SW 1271 (cell line): ENCODE measurements at regions not wholly inside any gene's neighbourhood (a gene's known extent, or its start where the extent isn't known, plus 50 kb on each side); places are given as distances from the start of the nearest gene placed in this dataset.
A peak's percentile ranks its signal among the peaks of the same experiment; 100 is the strongest.

Source experiments
- DNase-seq, 2 experiments: peaks; one replicate each; lab custom pipeline; 2025; lab: John Stamatoyannopoulos, UW

- no peak for DNase-seq
These were observed 2312.6 kb downstream of the PCDH9 start for GRCh38 chr13:64917566-64917965.

- DNase-seq, result peak; percentile 14 to 82
These were observed 2318.0 kb downstream of the PCDH9 start for GRCh38 chr13:64912141-64912540.

- no peak for DNase-seq
These were observed 2320.0 kb downstream of the PCDH9 start for GRCh38 chr13:64910096-64910495.

- no peak for DNase-seq
These were observed 2321.0 kb downstream of the PCDH9 start for GRCh38 chr13:64909184-64909583.

- no peak for DNase-seq
These were observed 2330.1 kb downstream of the PCDH9 start for GRCh38 chr13:64900039-64900438.

- no peak for DNase-seq
These were observed 2345.2 kb downstream of the PCDH9 start for GRCh38 chr13:64884976-64885375.

- DNase-seq, result no peak
These were observed 2353.0 kb downstream of the PCDH9 start for GRCh38 chr13:64877176-64877575.

GRCh38 chr13:64871742-64872141, 2358.4 kb downstream of the PCDH9 start:
- no peak for DNase-seq

GRCh38 chr13:64869539-64869938, 2360.6 kb downstream of the PCDH9 start:
- DNase-seq, result no peak

- DNase-seq, result no peak
These were observed 2362.3 kb downstream of the PCDH9 start for GRCh38 chr13:64867856-64868255.

GRCh38 chr13:64866331-64866730, 2363.8 kb downstream of the PCDH9 start:
- no peak for DNase-seq

GRCh38 chr13:64855506-64855905, 2374.6 kb downstream of the PCDH9 start:
- DNase-seq, result no peak

- DNase-seq, result no peak
These were observed 2380.1 kb downstream of the PCDH9 start for GRCh38 chr13:64850017-64850416.

GRCh38 chr13:64849196-64849595, 2380.9 kb downstream of the PCDH9 start:
- no peak for DNase-seq

- no peak for DNase-seq
These were observed 2382.4 kb downstream of the PCDH9 start for GRCh38 chr13:64847767-64848166.

- no peak for DNase-seq
These were observed 2385.0 kb downstream of the PCDH9 start for GRCh38 chr13:64845110-64845509.

- DNase-seq, result no peak
These were observed 2411.1 kb downstream of the PCDH9 start for GRCh38 chr13:64819081-64819480.

- no peak for DNase-seq
These were observed 2412.4 kb downstream of the PCDH9 start for GRCh38 chr13:64817691-64818090.

- DNase-seq, result no peak
These were observed 2419.4 kb downstream of the PCDH9 start for GRCh38 chr13:64810750-64811149.

GRCh38 chr13:64808704-64809103, 2421.4 kb downstream of the PCDH9 start:
- DNase-seq, result no peak

- no peak for DNase-seq
These were observed 2428.4 kb downstream of the PCDH9 start for GRCh38 chr13:64801768-64802167.

- no peak for DNase-seq
These were observed 2431.7 kb downstream of the PCDH9 start for GRCh38 chr13:64798422-64798821.

GRCh38 chr13:64793592-64793991, 2436.5 kb downstream of the PCDH9 start:
- no peak for DNase-seq

GRCh38 chr13:64793131-64793530, 2437.0 kb downstream of the PCDH9 start:
- DNase-seq, result no peak

GRCh38 chr13:64791373-64791772, 2438.8 kb downstream of the PCDH9 start:
- no peak for DNase-seq
